NCI-H2227 (cell line): ENCODE measurements at regions not wholly inside any gene's neighbourhood (a gene's known extent, or its start where the extent isn't known, plus 50 kb on each side); places are given as distances from the start of the nearest gene placed in this dataset.
A peak's percentile ranks its signal among the peaks of the same experiment; 100 is the strongest.

Source experiments
- DNase-seq: peaks from one replicate; lab custom pipeline; 2025; ENCODE audit not compliant: unreplicated experiment; lab: John Stamatoyannopoulos, UW

GRCh38 chr14:51395361-51395849 lies 155.4 kb downstream of the TMX1 start:
- DNase-seq: no peak

GRCh38 chr14:51396222-51396815 lies 156.3 kb downstream of the TMX1 start:
- no peak for DNase-seq

- DNase-seq: no peak
Observed at GRCh38 chr14:51398898-51399297, 158.9 kb downstream of the TMX1 start.

- no peak for DNase-seq
Observed at GRCh38 chr14:51400139-51400538, 160.1 kb downstream of the TMX1 start.

GRCh38 chr14:51401272-51401671 lies 161.2 kb downstream of the TMX1 start:
- DNase-seq: no peak

- DNase-seq: no peak
Observed at GRCh38 chr14:51401756-51402155, 161.7 kb downstream of the TMX1 start.

GRCh38 chr14:51410897-51411296 lies 170.8 kb downstream of the TMX1 start:
- DNase-seq: peak; percentile 11

- DNase-seq: no peak
Observed at GRCh38 chr14:51419685-51420084, 179.6 kb downstream of the TMX1 start.

GRCh38 chr14:51422704-51423103 lies 182.7 kb downstream of the TMX1 start:
- DNase-seq: no peak

GRCh38 chr14:51424041-51424440 lies 184.0 kb downstream of the TMX1 start:
- DNase-seq: no peak

- DNase-seq: no peak
Observed at GRCh38 chr14:51424561-51425251, 184.7 kb downstream of the TMX1 start.

- DNase-seq: no peak
Observed at GRCh38 chr14:51428981-51429380, 188.9 kb downstream of the TMX1 start.

- DNase-seq: no peak
Observed at GRCh38 chr14:51430079-51430478, 190.0 kb downstream of the TMX1 start.

GRCh38 chr14:51430633-51431032 lies 190.6 kb downstream of the TMX1 start:
- DNase-seq: no peak

- DNase-seq: no peak
Observed at GRCh38 chr14:51431033-51431709, 191.1 kb downstream of the TMX1 start.

GRCh38 chr14:51431741-51432140 lies 191.7 kb downstream of the TMX1 start:
- DNase-seq: no peak

GRCh38 chr14:51432302-51432948 lies 192.4 kb downstream of the TMX1 start:
- DNase-seq: no peak

- DNase-seq: no peak
Observed at GRCh38 chr14:51436630-51437029, 196.6 kb downstream of the TMX1 start.

- no peak for DNase-seq
Observed at GRCh38 chr14:51439896-51440295, 199.8 kb downstream of the TMX1 start.

GRCh38 chr14:51441001-51441400 lies 201.0 kb downstream of the TMX1 start:
- DNase-seq: no peak

- no peak for DNase-seq
Observed at GRCh38 chr14:51442513-51443175, 202.6 kb downstream of the TMX1 start.
